H1 (cell line): ENCODE measurements at regions not wholly inside any gene's neighbourhood (a gene's known extent, or its start where the extent isn't known, plus 50 kb on each side); places are given as distances from the start of the nearest gene placed in this dataset.

ENCODE experiments used
- CTCF ChIA-PET: fragments of 300-600 bp; sonication (Branson Sonifier 250); formaldehyde crosslinking; loops from one replicate; lab custom pipeline; 2021; ENCODE audit not compliant: partially characterized antibody; lab: Charles Lee
- POLR2A ChIA-PET: fragments of 300-600 bp; sonication (Branson Sonifier 250); formaldehyde crosslinking; loops from one replicate; lab custom pipeline; 2021; ENCODE audit warnings: inconsistent platforms; ENCODE audit not compliant: partially characterized antibody; lab: Charles Lee
- DNase-seq, 2 experiments: peaks; one replicate each; pipeline versions ENCODE4 v3.0.0 to v3.0.0-alpha.2; 2010 to 2022; ENCODE audit warnings: low spot score in 2 of 2, low read depth in 1 of 2, mixed read lengths in 1 of 2
- FAIRE-seq: peaks from 2 replicates; lab custom pipeline; 2011; peaks lifted over from hg19 to GRCh38; lab: Jason Lieb, UNC
- H2AFZ ChIP-seq: 2 replicates; pipeline ENCODE4 v1.8.1; 2012; ENCODE audit warnings: low read length, inconsistent platforms
- H2AK5ac ChIP-seq: 2 replicates; pipeline ENCODE4 v1.6.1; 2013; ENCODE audit warnings: low read depth, low read length
- H2BK120ac ChIP-seq: replicated peaks from 2 replicates; pipeline ENCODE3; 2013; ENCODE audit warnings: low read depth, low read length, inconsistent platforms
- H2BK12ac ChIP-seq: 2 replicates; pipeline ENCODE4 v1.6.1; 2013; ENCODE audit warnings: low read depth, low read length
- H2BK15ac ChIP-seq: 2 replicates; pipeline ENCODE4 v1.6.1; 2013; ENCODE audit warnings: low read length
- H2BK20ac ChIP-seq: 2 replicates; pipeline ENCODE4 v1.6.1; 2013; ENCODE audit warnings: low read length
- H2BK5ac ChIP-seq: 2 replicates; pipeline ENCODE4 v1.6.1; 2013; ENCODE audit warnings: low read depth, low read length
- H3K14ac ChIP-seq: 2 replicates; pipeline ENCODE4 v1.6.1; 2013; ENCODE audit warnings: inconsistent platforms; ENCODE audit not compliant: insufficient read length
- H3K18ac ChIP-seq: 2 replicates; pipeline ENCODE4 v1.6.1; 2013; ENCODE audit warnings: low read length; ENCODE audit errors: extremely low read depth
- H3K23ac ChIP-seq: 2 replicates; pipeline ENCODE4 v1.6.1; 2013; ENCODE audit warnings: inconsistent platforms; ENCODE audit not compliant: insufficient read length
- H3K23me2 ChIP-seq: 2 replicates; pipeline ENCODE4 v1.6.1; 2013; ENCODE audit warnings: low read depth, low read length
- H3K27ac ChIP-seq: 2 replicates; pipeline ENCODE4 v1.6.1; 2011; ENCODE audit warnings: low read depth, low read length, inconsistent platforms
- H3K27me3 ChIP-seq, 4 experiments: replicated peaks in 1 of 4; 1 replicate in 1 of 4; 2 replicates in 3 of 4; pipeline versions ENCODE4 v1.6.1 to v1.8.1; 2011 to 2013; ENCODE audit warnings: low read length in 3 of 4, mild to moderate bottlenecking in 3 of 4, inconsistent platforms in 2 of 4, mixed read lengths in 2 of 4, moderate library complexity in 1 of 4; ENCODE audit not compliant: control insufficient read depth in 3 of 4, insufficient read depth in 3 of 4; ENCODE audit errors: extremely low read depth in 1 of 4
- H3K36me3 ChIP-seq, 4 experiments: 2 replicates each; pipeline versions ENCODE4 v1.6.1 to v1.8.1; 2011 to 2013; ENCODE audit warnings: mild to moderate bottlenecking in 4 of 4, low read length in 3 of 4, moderate library complexity in 2 of 4, control low read depth in 1 of 4, inconsistent platforms in 1 of 4; ENCODE audit not compliant: insufficient read depth in 4 of 4, control insufficient read depth in 2 of 4
- H3K4ac ChIP-seq: replicated peaks from 2 replicates; pipeline ENCODE3; 2013; ENCODE audit warnings: low read length, low read depth, mixed read lengths, inconsistent platforms; ENCODE audit not compliant: insufficient read length
- H3K4me1 ChIP-seq, 4 experiments: replicated peaks in 1 of 4; 1 replicate in 1 of 4; 2 replicates in 3 of 4; pipeline versions ENCODE4 v1.6.1 to v1.8.1; 2011 to 2013; ENCODE audit warnings: low read length in 3 of 4, inconsistent platforms in 2 of 4, mixed read lengths in 1 of 4; ENCODE audit not compliant: insufficient read depth in 4 of 4, control insufficient read depth in 3 of 4
- H3K4me2 ChIP-seq, 2 experiments: 2 replicates each; pipeline versions ENCODE4 v1.6.1 to v1.8.1; 2011 to 2013; ENCODE audit warnings: low read depth in 2 of 2, low read length in 2 of 2, control low read depth in 1 of 2, inconsistent platforms in 1 of 2, mild to moderate bottlenecking in 1 of 2; ENCODE audit not compliant: insufficient read depth in 1 of 2
- H3K4me3 ChIP-seq, 4 experiments: fragments of 200-600, 300-600 bp in 1 of 4; sonication (generic), shearing (Covaris generic), sonication (Bioruptor Twin) in 1 of 4; 2 replicates each; pipeline versions ENCODE4 v1.5.1 to v1.8.1; 2011 to 2016; ENCODE audit warnings: low read length in 4 of 4, low read depth in 3 of 4, control low read depth in 2 of 4, inconsistent platforms in 2 of 4, mild to moderate bottlenecking in 2 of 4, mixed read lengths in 1 of 4, moderate library complexity in 1 of 4; ENCODE audit not compliant: insufficient read depth in 2 of 4; ENCODE audit errors: extremely low read depth in 1 of 4
- H3K56ac ChIP-seq: replicated peaks from 2 replicates; pipeline ENCODE3; 2013; ENCODE audit warnings: low read depth, mild to moderate bottlenecking, mixed read lengths, low read length, inconsistent platforms; ENCODE audit not compliant: insufficient read length
- H3K79me1 ChIP-seq: 2 replicates; pipeline ENCODE4 v1.6.1; 2013; ENCODE audit warnings: low read depth, low read length, control low read depth
- H3K79me2 ChIP-seq, 2 experiments: 2 replicates each; pipeline versions ENCODE4 v1.6.1 to v1.8.1; 2012 to 2013; ENCODE audit warnings: low read length in 2 of 2, mild to moderate bottlenecking in 2 of 2, inconsistent platforms in 1 of 2; ENCODE audit not compliant: insufficient read depth in 2 of 2, control insufficient read depth in 1 of 2
- H3K9ac ChIP-seq, 4 experiments: replicated peaks in 1 of 4; 1 replicate in 1 of 4; 2 replicates in 3 of 4; pipeline versions ENCODE4 v1.6.1 to v1.8.1; 2011 to 2013; ENCODE audit warnings: low read depth in 3 of 4, low read length in 3 of 4, control low read depth in 2 of 4, mild to moderate bottlenecking in 2 of 4, moderate library complexity in 2 of 4, inconsistent platforms in 1 of 4; ENCODE audit errors: extremely low read depth in 1 of 4
- H3K9me3 ChIP-seq, 2 experiments: 2 replicates each; pipeline versions ENCODE4 v1.6.1 to v1.8.1; 2012 to 2013; ENCODE audit warnings: mild to moderate bottlenecking in 2 of 2, moderate library complexity in 2 of 2, control low read depth in 1 of 2, inconsistent platforms in 1 of 2, low read depth in 1 of 2, low read length in 1 of 2, mixed read lengths in 1 of 2; ENCODE audit not compliant: insufficient read depth in 2 of 2
- H4K20me1 ChIP-seq, 2 experiments: replicated peaks in 1 of 2; 2 replicates each; pipeline versions ENCODE3 to v1.8.1; 2011 to 2013; ENCODE audit warnings: inconsistent platforms in 2 of 2, low read length in 2 of 2, mild to moderate bottlenecking in 1 of 2; ENCODE audit not compliant: insufficient read depth in 2 of 2, control insufficient read depth in 1 of 2
- H4K5ac ChIP-seq: 2 replicates; pipeline ENCODE4 v1.6.1; 2013; ENCODE audit warnings: low read length, low read depth, mixed read lengths, inconsistent platforms; ENCODE audit not compliant: insufficient read length
- H4K8ac ChIP-seq: 2 replicates; pipeline ENCODE4 v1.8.0; 2013; ENCODE audit warnings: mild to moderate bottlenecking, moderate library complexity, low read length, inconsistent platforms; ENCODE audit not compliant: insufficient read depth; ENCODE audit errors: extremely low read depth
- H4K91ac ChIP-seq: replicated peaks from 2 replicates; pipeline ENCODE3; 2013; ENCODE audit warnings: low read length, mixed read lengths, inconsistent platforms; ENCODE audit not compliant: insufficient read length
- BCL11A ChIP-seq, 2 experiments: IDR thresholded peaks; one replicate each; pipeline ENCODE4 v1.6.1; 2011; ENCODE audit warnings: low read depth in 2 of 2, low read length in 2 of 2, mild to moderate bottlenecking in 2 of 2
- CBX5 ChIP-seq: fragments of 300-800, 300-1000 bp; sonication (generic); IDR thresholded peaks from 2 replicates; pipeline ENCODE4 v1.7.1; 2016; ENCODE audit warnings: antibody characterized with exemption, low read length, low read depth
- CREB1 ChIP-seq: IDR thresholded peaks from 2 replicates; pipeline ENCODE4 v1.6.1; 2012; ENCODE audit warnings: inconsistent platforms
- JUN ChIP-seq: IDR thresholded peaks from 2 replicates; pipeline ENCODE4 v1.6.1; 2011; ENCODE audit warnings: low read depth, mild to moderate bottlenecking, improper control_type of control experiment, low read length
- RFX5 ChIP-seq: IDR thresholded peaks from 2 replicates; pipeline ENCODE4 v1.6.1; 2011; ENCODE audit warnings: low read depth, low read length, improper control_type of control experiment, borderline replicate concordance
- RXRA ChIP-seq: IDR thresholded peaks from 2 replicates; pipeline ENCODE4 v1.6.1; 2011; ENCODE audit warnings: low read depth, mild to moderate bottlenecking, low read length, moderate library complexity; ENCODE audit not compliant: insufficient read depth
- SAP30 ChIP-seq: fragments of 300-600 bp; sonication (generic); IDR thresholded peaks from 2 replicates; pipeline ENCODE4 v1.7.1; 2012; ENCODE audit warnings: low read length, moderate library complexity, mild to moderate bottlenecking, inconsistent platforms; ENCODE audit not compliant: insufficient read depth, insufficient replicate concordance
- SP4 ChIP-seq: IDR thresholded peaks from 2 replicates; pipeline ENCODE4 v1.6.1; 2012; ENCODE audit warnings: low read length, inconsistent platforms
- TAF1 ChIP-seq: IDR thresholded peaks from 2 replicates; pipeline ENCODE4 v1.6.1; 2011; ENCODE audit warnings: mild to moderate bottlenecking, low read depth, low read length
- TCF12 ChIP-seq: IDR thresholded peaks from 2 replicates; pipeline ENCODE4 v1.6.1; 2011; ENCODE audit warnings: low read depth, mild to moderate bottlenecking, low read length
- TEAD4 ChIP-seq: IDR thresholded peaks from 2 replicates; pipeline ENCODE4 v1.6.1; 2012; ENCODE audit warnings: low read depth, low read length, inconsistent platforms, mixed read lengths
- USF2 ChIP-seq: IDR thresholded peaks from 2 replicates; pipeline ENCODE4 v1.6.1; 2011; ENCODE audit warnings: low read length, improper control_type of control experiment
- ZNF274 ChIP-seq: IDR thresholded peaks from 2 replicates; pipeline ENCODE4 v1.7.0; 2012; ENCODE audit warnings: low read length, borderline replicate concordance; ENCODE audit errors: extremely low read depth
- WGBS, 2 experiments: shearing (Covaris generic) in 1 of 2; methylation state at CpG; one replicate each; pipeline versions ENCODE4 v1.1.6 to v1.1.7; 2013 to 2015; ENCODE audit warnings: low lambda C conversion rate in 2 of 2, mixed read lengths in 2 of 2, inconsistent platforms in 1 of 2, low coverage in 1 of 2, missing lambda C conversion rate in 1 of 2; ENCODE audit not compliant: insufficient replicate concordance in 2 of 2, insufficient coverage in 1 of 2, insufficient read length in 1 of 2; ENCODE audit errors: extremely low coverage in 1 of 2, missing lambda C conversion rate in 1 of 2; 5-methylcytosine and 5-hydroxymethylcytosine counted together

DNA sequence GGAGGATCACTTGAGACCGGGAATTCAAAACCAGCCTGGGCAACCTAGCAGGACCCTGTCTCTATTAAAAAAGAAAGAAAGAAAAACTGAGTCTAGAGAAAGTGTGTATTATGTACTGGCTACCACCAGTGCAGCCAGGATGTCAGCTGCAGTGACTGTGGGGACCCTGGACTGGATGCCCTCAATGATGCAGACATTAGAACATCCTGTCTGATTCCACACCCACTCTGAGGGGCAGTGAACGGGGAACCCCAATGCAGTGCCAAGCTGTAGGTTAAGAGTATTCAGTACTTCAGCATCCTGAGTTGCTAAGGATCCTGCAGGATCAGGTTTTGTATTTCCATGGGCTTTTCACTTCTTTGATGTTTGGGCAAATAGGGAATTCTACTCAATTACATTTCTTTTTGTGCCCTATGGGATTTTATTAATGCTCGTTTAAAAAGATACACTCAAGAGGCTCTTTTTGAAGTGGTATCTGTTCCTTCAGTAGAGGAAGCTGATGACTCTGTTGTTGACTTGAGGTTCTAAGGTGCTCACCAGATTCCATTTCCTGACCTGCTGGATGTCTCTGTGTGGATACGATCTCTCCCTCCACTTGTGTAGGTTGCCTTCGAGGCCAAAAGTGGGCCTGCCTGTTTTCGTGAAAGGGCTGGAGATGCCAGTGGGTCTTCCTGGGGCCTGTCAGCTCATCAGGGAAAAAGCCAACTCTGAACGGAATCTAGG is 85.9 kb upstream of the CLCN4 start:
- Histone ChIP-seq H4K5ac (no peak overlapping the region), H4K91ac (no peak overlapping the region), H3K4me3 (no peak overlapping the region), H2AFZ (no peak overlapping the region), H3K27me3 (no peaks in the 10 kb centered on the region), H3K4me2 (no peak overlapping the region), H4K8ac (no peak overlapping the region; the same call in 1 of the 2 replicates), H3K36me3 (peaks cover 0 to 17% (median 7%) of the 10 kb centered on the region in 4 experiments), H3K23me2 (no peaks in the 10 kb centered on the region), H3K18ac (no peak overlapping the region), H3K27ac (no peak overlapping the region), H3K79me1 (no peaks in the 10 kb centered on the region; the same call in 1 of the 2 replicates), H3K23ac (no peak overlapping the region), H3K14ac (no peak overlapping the region), H2BK5ac (no peak overlapping the region), H3K9ac (no peak overlapping the region), H3K4me1 (no peaks in the 10 kb centered on the region), H2BK12ac (no peak overlapping the region), H2BK15ac (no peak overlapping the region), H3K56ac (no peak overlapping the region), H3K9me3 (no peaks in the 10 kb centered on the region), H2AK5ac (no peak overlapping the region), H2BK20ac (no peak overlapping the region), H3K4ac (no peak overlapping the region), H2BK120ac (no peak overlapping the region), H4K20me1 (peaks cover 0 to 2% of the 10 kb centered on the region in 2 experiments), H3K79me2 (no peaks in the 10 kb centered on the region)
- CTCF ChIA-PET, result interaction anchor here (0.7 to 1.2 kb wide), 2 partner anchors 8 to 54 kb away, joined by 3 to 4 read pairs; no protein-coding TSS in a partner anchor
- FAIRE-seq (no peak), DNase-seq (no peak)
- POLR2A ChIA-PET, result no interaction called here
- 91% methylated on average over 7 of the region's 7 CpGs; no CpG with 5 or more reads in 1 of the 2 experiments for WGBS, 2 experiments
- TF ChIP-seq SP4 (no peak), TAF1 (no peak), TEAD4 (no peak), ZNF274 (no peak), CREB1 (no peak), BCL11A (IDR thresholded peaks at IDR 0.05; ENCODE audit: low read depth in 2 of 2, low read length in 2 of 2) (no peak), TCF12 (no peak), RXRA (no peak), JUN (no peak), SAP30 (no peak), RFX5 (no peak), USF2 (no peak), CBX5 (no peak)
